Parathyroid adenoma (tissue), 2 donors: ENCODE measurements at regions not wholly inside any gene's neighbourhood (a gene's known extent, or its start where the extent isn't known, plus 50 kb on each side); places are given as distances from the start of the nearest gene placed in this dataset.
A peak's percentile ranks its signal among the peaks of the same experiment; 100 is the strongest.

Experiments used
- H2AFZ ChIP-seq: fragments of 300-600 bp; sonication (generic); one replicate; pipeline ENCODE4 v1.7.0; 2017; ENCODE audit warnings: antibody characterized with exemption, mild to moderate bottlenecking
- H3K27ac ChIP-seq: fragments of 300-600 bp; sonication (generic); one replicate; pipeline ENCODE4 v1.7.0; 2017
- H3K27me3 ChIP-seq: fragments of 300-600 bp; sonication (generic); one replicate; pipeline ENCODE4 v1.7.0; 2017; ENCODE audit warnings: low read length; ENCODE audit not compliant: control insufficient read depth, insufficient read depth
- H3K36me3 ChIP-seq: fragments of 300-600 bp; sonication (generic); one replicate; pipeline ENCODE4 v1.7.0; 2017; ENCODE audit warnings: low read length; ENCODE audit not compliant: control insufficient read depth, insufficient read depth
- H3K4me1 ChIP-seq: fragments of 300-600 bp; sonication (generic); one replicate; pipeline ENCODE4 v1.7.0; 2017; ENCODE audit warnings: control low read depth
- H3K4me2 ChIP-seq: fragments of 300-600 bp; sonication (generic); one replicate; pipeline ENCODE4 v1.7.0; 2017; ENCODE audit warnings: low read length
- H3K4me3 ChIP-seq: fragments of 300-600 bp; sonication (generic); one replicate; pipeline ENCODE4 v1.7.0; 2017; ENCODE audit warnings: low read depth, low read length
- H3K79me2 ChIP-seq: fragments of 300-600 bp; sonication (generic); one replicate; pipeline ENCODE4 v1.7.0; 2017; ENCODE audit warnings: control low read depth
- H3K9ac ChIP-seq: fragments of 300-600 bp; sonication (generic); one replicate; pipeline ENCODE4 v1.7.0; 2017; ENCODE audit warnings: mild to moderate bottlenecking
- H3K9me3 ChIP-seq: fragments of 300-600 bp; sonication (generic); one replicate; pipeline ENCODE4 v1.7.0; 2017; ENCODE audit warnings: low read length; ENCODE audit not compliant: control insufficient read depth
- CTCF ChIP-seq: fragments of 300-600 bp; sonication (generic); IDR thresholded peaks from one replicate; pipeline ENCODE4 v1.7.0; 2017; ENCODE audit warnings: antibody characterized with exemption, mild to moderate bottlenecking
- donor health status: primary hyperparathyroidism.

- Histone ChIP-seq H3K27ac (peak overlapping the region; percentile 93), H3K4me1 (peaks cover 33% of the 10 kb centered on the region), H3K79me2 (no peaks in the 10 kb centered on the region), H3K36me3 (no peaks in the 10 kb centered on the region), H3K4me3 (peak overlapping the region; percentile 2), H2AFZ (peak overlapping the region; percentile 35), H3K9me3 (no peaks in the 10 kb centered on the region), H3K4me2 (peak overlapping the region; percentile 5), H3K9ac (no peak overlapping the region), H3K27me3 (no peaks in the 10 kb centered on the region)
- no peak for TF ChIP-seq CTCF
These were observed 616.5 kb upstream of the CITED2 start for GRCh38 chr6:139990856-139991465.

GRCh38 chr6:139990026-139990686, 615.7 kb upstream of the CITED2 start:
- Histone ChIP-seq H3K4me1 (peaks cover 32% of the 10 kb centered on the region), H3K79me2 (no peaks in the 10 kb centered on the region), H3K9me3 (no peaks in the 10 kb centered on the region), H3K27me3 (no peaks in the 10 kb centered on the region), H3K27ac (peak overlapping the region; percentile 93), H3K9ac (no peak overlapping the region), H3K4me2 (peak overlapping the region; percentile 5), H3K4me3 (peak overlapping the region; percentile 2), H2AFZ (peak overlapping the region; percentile 35), H3K36me3 (no peaks in the 10 kb centered on the region)
- no peak for TF ChIP-seq CTCF

GRCh38 chr6:139988685-139989084, 614.2 kb upstream of the CITED2 start:
- Histone ChIP-seq H3K9ac (no peak overlapping the region), H2AFZ (no peak overlapping the region), H3K27me3 (no peaks in the 10 kb centered on the region), H3K27ac (peak overlapping the region; percentile 93), H3K4me3 (no peak overlapping the region), H3K4me1 (peaks cover 42% of the 10 kb centered on the region), H3K9me3 (no peaks in the 10 kb centered on the region), H3K79me2 (no peaks in the 10 kb centered on the region), H3K36me3 (no peaks in the 10 kb centered on the region), H3K4me2 (no peak overlapping the region)
- no peak for TF ChIP-seq CTCF

GRCh38 chr6:139987091-139987490, 612.6 kb upstream of the CITED2 start:
- Histone ChIP-seq H3K9me3 (no peaks in the 10 kb centered on the region), H3K27me3 (no peaks in the 10 kb centered on the region), H3K4me3 (no peak overlapping the region), H3K27ac (no peak overlapping the region), H3K9ac (no peak overlapping the region), H2AFZ (no peak overlapping the region), H3K79me2 (no peaks in the 10 kb centered on the region), H3K4me2 (no peak overlapping the region), H3K4me1 (peaks cover 50% of the 10 kb centered on the region), H3K36me3 (no peaks in the 10 kb centered on the region)
- TF ChIP-seq CTCF, result no peak
